ENCODE measurements at regions not wholly inside any gene's neighbourhood (a gene's known extent, or its start where the extent isn't known, plus 50 kb on each side); places are given as distances from the start of the nearest gene placed in this dataset.

GRCh38 chr7:46186131-46186530 lies 265.1 kb upstream of the IGFBP3 start:
- ChIA-PET POLR2A (interaction anchor here in 1 of 2 donors (0.6 kb wide), 1 partner anchor 27 kb away, joined by 8 read pairs; no protein-coding TSS in a partner anchor), CTCF (no interaction called here)
- H3K27me3 ChIP-seq (replicated peaks in 1 of 2; ENCODE audit: control insufficient read depth in 2 of 2, extremely low read depth in 1 of 2, insufficient read depth in 2 of 2, low read length in 1 of 2): peaks cover 0 to 2% of the 10 kb centered on the region in 2 experiments
- no CpG with 5 or more reads among the region's 1 CpG for WGBS (ENCODE audit: insufficient coverage)
- no peak overlapping the region for H3K27ac ChIP-seq (ENCODE audit: low read length)
- Mint-ChIP-seq H3K27me3 (no peaks in the 10 kb centered on the region), H3K4me1 (no peaks in the 10 kb centered on the region), H3K4me3 (no peak overlapping the region), H3K36me3 (peaks cover 4% of the 10 kb centered on the region), H3K27ac (no peak overlapping the region), H3K9me3 (peaks cover 0 to 13% (median 5%) of the 10 kb centered on the region in 3 donors)
- no peaks in the 10 kb centered on the region for H3K4me1 ChIP-seq (ENCODE audit: control insufficient read depth in 1 of 2, extremely low read depth in 1 of 2, insufficient read depth in 2 of 2, low read length in 2 of 2)
- no peak overlapping the region for H3K4me3 ChIP-seq (ENCODE audit: control insufficient read depth in 1 of 2, extremely low read depth in 1 of 2, low read length in 1 of 2)
- ATAC-seq (replicated peaks in 1 of 4): no peak
- DNase-seq: no peak
- H3K36me3 ChIP-seq (ENCODE audit: control insufficient read depth in 2 of 2, extremely low read depth in 1 of 2, insufficient read depth in 1 of 2, low read length in 1 of 2): no peaks in the 10 kb centered on the region
- H3K9me3 ChIP-seq: no peaks in the 10 kb centered on the region

- Histone ChIP-seq H3K9me3 (no peaks in the 10 kb centered on the region), H3K4me3 (ENCODE audit: control insufficient read depth in 1 of 2, extremely low read depth in 1 of 2, low read length in 1 of 2) (no peak overlapping the region), H3K36me3 (ENCODE audit: control insufficient read depth in 2 of 2, extremely low read depth in 1 of 2, insufficient read depth in 1 of 2, low read length in 1 of 2) (no peaks in the 10 kb centered on the region), H3K27me3 (replicated peaks in 1 of 2; ENCODE audit: control insufficient read depth in 2 of 2, extremely low read depth in 1 of 2, insufficient read depth in 2 of 2, low read length in 1 of 2) (no peaks in the 10 kb centered on the region), H3K27ac (ENCODE audit: low read length) (no peak overlapping the region), H3K4me1 (ENCODE audit: control insufficient read depth in 1 of 2, extremely low read depth in 1 of 2, insufficient read depth in 2 of 2, low read length in 2 of 2) (no peaks in the 10 kb centered on the region)
- 72% methylated on average over 2 of the region's 2 CpGs for WGBS (ENCODE audit: insufficient coverage)
- peaks cover 5 to 13% (median 5%) of the 10 kb centered on the region in 3 donors for H3K9me3 Mint-ChIP-seq
- no peak overlapping the region for H3K4me3 Mint-ChIP-seq
- DNase-seq: no peak
- no peaks in the 10 kb centered on the region for H3K4me1 Mint-ChIP-seq
- no peak overlapping the region for H3K27ac Mint-ChIP-seq
- ChIA-PET CTCF (no interaction called here), POLR2A (no interaction called here)
- ATAC-seq (replicated peaks in 1 of 4): no peak
- peaks cover 4% of the 10 kb centered on the region for H3K36me3 Mint-ChIP-seq
- no peaks in the 10 kb centered on the region for H3K27me3 Mint-ChIP-seq
Observed at GRCh38 chr7:46179061-46179610, 258.1 kb upstream of the IGFBP3 start.

GRCh38 chr7:46178661-46179060 lies 257.6 kb upstream of the IGFBP3 start:
- H3K4me3 ChIP-seq (ENCODE audit: control insufficient read depth in 1 of 2, extremely low read depth in 1 of 2, low read length in 1 of 2): no peak overlapping the region
- ATAC-seq (replicated peaks in 1 of 4) (no peak), DNase-seq (no peak)
- CTCF ChIA-PET: no interaction called here
- Mint-ChIP-seq H3K9me3 (peaks cover 5 to 13% (median 5%) of the 10 kb centered on the region in 3 donors), H3K27ac (no peak overlapping the region), H3K27me3 (no peaks in the 10 kb centered on the region), H3K4me1 (no peaks in the 10 kb centered on the region), H3K4me3 (no peak overlapping the region), H3K36me3 (peaks cover 4% of the 10 kb centered on the region)
- POLR2A ChIA-PET: no interaction called here
- H3K4me1 ChIP-seq (ENCODE audit: control insufficient read depth in 1 of 2, extremely low read depth in 1 of 2, insufficient read depth in 2 of 2, low read length in 2 of 2): no peaks in the 10 kb centered on the region
- no peaks in the 10 kb centered on the region for H3K27me3 ChIP-seq (replicated peaks in 1 of 2; ENCODE audit: control insufficient read depth in 2 of 2, extremely low read depth in 1 of 2, insufficient read depth in 2 of 2, low read length in 1 of 2)
- no peak overlapping the region for H3K27ac ChIP-seq (ENCODE audit: low read length)
- H3K9me3 ChIP-seq: no peaks in the 10 kb centered on the region
- no peaks in the 10 kb centered on the region for H3K36me3 ChIP-seq (ENCODE audit: control insufficient read depth in 2 of 2, extremely low read depth in 1 of 2, insufficient read depth in 1 of 2, low read length in 1 of 2)

GRCh38 chr7:46177821-46178220 lies 256.7 kb upstream of the IGFBP3 start:
- WGBS (ENCODE audit: insufficient coverage): 58% methylated on average over 2 of the region's 2 CpGs
- POLR2A ChIA-PET: no interaction called here

GRCh38 chr7:46175221-46175620 lies 254.1 kb upstream of the IGFBP3 start:
- no peak overlapping the region for H3K4me3 Mint-ChIP-seq
- no peaks in the 10 kb centered on the region for H3K4me1 Mint-ChIP-seq
- CTCF ChIA-PET: no interaction called here
- no peak overlapping the region for H3K27ac ChIP-seq (ENCODE audit: low read length)
- DNase-seq: no peak
- no peaks in the 10 kb centered on the region for H3K27me3 Mint-ChIP-seq
- H3K27ac Mint-ChIP-seq: no peak overlapping the region
- ATAC-seq (replicated peaks in 1 of 4): no peak
- peaks cover 0 to 4% (median 0%) of the 10 kb centered on the region in 3 donors for H3K9me3 Mint-ChIP-seq
- no peaks in the 10 kb centered on the region for H3K9me3 ChIP-seq
- H3K4me3 ChIP-seq (ENCODE audit: control insufficient read depth in 1 of 2, extremely low read depth in 1 of 2, low read length in 1 of 2): no peak overlapping the region
- H3K36me3 Mint-ChIP-seq: no peaks in the 10 kb centered on the region
- POLR2A ChIA-PET: no interaction called here
- no peaks in the 10 kb centered on the region for H3K4me1 ChIP-seq (ENCODE audit: control insufficient read depth in 1 of 2, extremely low read depth in 1 of 2, insufficient read depth in 2 of 2, low read length in 2 of 2)
- no peaks in the 10 kb centered on the region for H3K36me3 ChIP-seq (ENCODE audit: control insufficient read depth in 2 of 2, extremely low read depth in 1 of 2, insufficient read depth in 1 of 2, low read length in 1 of 2)
- WGBS (ENCODE audit: insufficient coverage): 81% methylated on average over 2 of the region's 5 CpGs
- no peaks in the 10 kb centered on the region for H3K27me3 ChIP-seq (replicated peaks in 1 of 2; ENCODE audit: control insufficient read depth in 2 of 2, extremely low read depth in 1 of 2, insufficient read depth in 2 of 2, low read length in 1 of 2)

More at GRCh38 chr7:46177821-46178220, 256.7 kb upstream of the IGFBP3 start:
- Histone ChIP-seq H3K27me3 (replicated peaks in 1 of 2; ENCODE audit: control insufficient read depth in 2 of 2, extremely low read depth in 1 of 2, insufficient read depth in 2 of 2, low read length in 1 of 2) (no peaks in the 10 kb centered on the region), H3K36me3 (ENCODE audit: control insufficient read depth in 2 of 2, extremely low read depth in 1 of 2, insufficient read depth in 1 of 2, low read length in 1 of 2) (no peaks in the 10 kb centered on the region), H3K4me1 (ENCODE audit: control insufficient read depth in 1 of 2, extremely low read depth in 1 of 2, insufficient read depth in 2 of 2, low read length in 2 of 2) (no peaks in the 10 kb centered on the region), H3K4me3 (ENCODE audit: control insufficient read depth in 1 of 2, extremely low read depth in 1 of 2, low read length in 1 of 2) (no peak overlapping the region), H3K9me3 (no peaks in the 10 kb centered on the region), H3K27ac (ENCODE audit: low read length) (no peak overlapping the region)
- peaks cover 5 to 13% (median 5%) of the 10 kb centered on the region in 3 donors for H3K9me3 Mint-ChIP-seq
- H3K4me1 Mint-ChIP-seq: no peaks in the 10 kb centered on the region
- no peaks in the 10 kb centered on the region for H3K27me3 Mint-ChIP-seq
- peaks cover 4% of the 10 kb centered on the region for H3K36me3 Mint-ChIP-seq
- CTCF ChIA-PET: no interaction called here
- no peak overlapping the region for H3K27ac Mint-ChIP-seq
- no peak overlapping the region for H3K4me3 Mint-ChIP-seq
- ATAC-seq (replicated peaks in 1 of 4): no peak
- no peak for DNase-seq

GRCh38 chr7:46174196-46174580 lies 253.1 kb upstream of the IGFBP3 start:
- H3K36me3 Mint-ChIP-seq: no peaks in the 10 kb centered on the region
- DNase-seq (no peak), ATAC-seq (replicated peaks in 1 of 4) (no peak)
- no peaks in the 10 kb centered on the region for H3K4me1 ChIP-seq (ENCODE audit: control insufficient read depth in 1 of 2, extremely low read depth in 1 of 2, insufficient read depth in 2 of 2, low read length in 2 of 2)
- peaks cover 0 to 4% (median 0%) of the 10 kb centered on the region in 3 donors for H3K9me3 Mint-ChIP-seq
- CTCF ChIA-PET: no interaction called here
- no peak overlapping the region for H3K27ac ChIP-seq (ENCODE audit: low read length)
- H3K27ac Mint-ChIP-seq: no peak overlapping the region
- POLR2A ChIA-PET: no interaction called here
- H3K36me3 ChIP-seq (ENCODE audit: control insufficient read depth in 2 of 2, extremely low read depth in 1 of 2, insufficient read depth in 1 of 2, low read length in 1 of 2): no peaks in the 10 kb centered on the region
- no peaks in the 10 kb centered on the region for H3K4me1 Mint-ChIP-seq
- H3K27me3 ChIP-seq (replicated peaks in 1 of 2; ENCODE audit: control insufficient read depth in 2 of 2, extremely low read depth in 1 of 2, insufficient read depth in 2 of 2, low read length in 1 of 2): no peaks in the 10 kb centered on the region
- no peaks in the 10 kb centered on the region for H3K27me3 Mint-ChIP-seq
- WGBS (ENCODE audit: insufficient coverage): 80% methylated on average over 1 of the region's 2 CpGs
- H3K9me3 ChIP-seq: no peaks in the 10 kb centered on the region
- H3K4me3 Mint-ChIP-seq: no peak overlapping the region
- H3K4me3 ChIP-seq (ENCODE audit: control insufficient read depth in 1 of 2, extremely low read depth in 1 of 2, low read length in 1 of 2): no peak overlapping the region

Measured in T-cell (primary cell).